ENCODE measurements at regions not wholly inside any gene's neighbourhood (a gene's known extent, or its start where the extent isn't known, plus 50 kb on each side); places are given as distances from the start of the nearest gene placed in this dataset.

DNA sequence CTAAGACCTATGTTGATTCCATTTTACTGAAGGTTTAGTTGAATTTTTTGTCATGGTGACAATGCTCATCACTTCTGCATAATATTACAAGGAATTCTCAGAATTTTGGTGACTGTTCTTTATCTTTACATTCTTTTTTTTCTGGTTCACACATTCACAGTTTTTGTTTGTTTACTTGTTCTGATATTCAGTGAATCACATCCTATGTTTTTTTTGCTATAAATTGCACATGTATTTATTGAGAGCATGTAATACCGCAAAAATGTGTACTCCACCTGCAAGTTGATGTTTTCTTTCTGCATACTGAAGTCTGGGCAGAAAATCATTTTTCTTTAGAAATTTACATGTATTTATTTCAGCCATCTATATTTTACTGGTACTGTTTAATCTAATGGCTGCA is 261.9 kb upstream of the CDH10 start:
- Histone ChIP-seq H3K9ac (ENCODE audit: low read length) (no peak overlapping the region), H3K4me3 (ENCODE audit: low read length) (no peak overlapping the region), H3K4me1 (ENCODE audit: control insufficient read depth, low read depth, low read length) (no peaks in the 10 kb centered on the region), H3K27ac (ENCODE audit: low read length) (no peak overlapping the region), H3K9me3 (ENCODE audit: control insufficient read depth, low read depth, low read length) (no peaks in the 10 kb centered on the region), H3K36me3 (ENCODE audit: control insufficient read depth, low read depth, low read length) (no peaks in the 10 kb centered on the region), H3K27me3 (ENCODE audit: control insufficient read depth, insufficient read depth, low read length) (no peaks in the 10 kb centered on the region)

DNA sequence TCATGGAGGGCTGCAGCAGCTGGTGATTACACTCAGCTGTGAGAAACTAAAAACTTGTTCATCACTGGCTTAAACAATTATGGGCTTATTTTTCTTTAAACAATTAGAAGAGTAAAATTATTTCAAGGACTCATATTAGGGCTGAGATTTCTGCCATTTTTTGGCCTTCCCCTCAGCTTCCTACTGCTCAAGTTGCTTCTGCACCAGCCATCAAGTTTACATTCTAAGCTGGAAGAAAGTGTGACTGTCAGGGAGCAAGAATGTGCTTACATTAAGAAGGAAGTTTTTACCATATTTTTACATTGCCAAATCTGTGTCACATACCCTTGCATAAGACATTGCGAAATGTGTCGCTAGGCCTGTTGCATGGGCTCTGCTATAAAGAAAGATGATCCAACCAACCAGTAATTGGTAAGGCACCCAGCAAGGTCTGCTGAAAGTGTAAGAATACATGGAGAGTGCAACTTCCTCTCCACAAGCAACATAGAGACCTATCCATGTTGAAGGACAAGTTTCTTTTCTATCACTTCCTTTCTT is 260.3 kb upstream of the CDH10 start:
- no peaks in the 10 kb centered on the region for H3K9me3 ChIP-seq (ENCODE audit: control insufficient read depth, low read depth, low read length)
- H3K36me3 ChIP-seq (ENCODE audit: control insufficient read depth, low read depth, low read length): no peaks in the 10 kb centered on the region
- no peaks in the 10 kb centered on the region for H3K4me1 ChIP-seq (ENCODE audit: control insufficient read depth, low read depth, low read length)
- no peak overlapping the region for H3K4me3 ChIP-seq (ENCODE audit: low read length)
- H3K27me3 ChIP-seq (ENCODE audit: control insufficient read depth, insufficient read depth, low read length): no peaks in the 10 kb centered on the region
- H3K27ac ChIP-seq (ENCODE audit: low read length): no peak overlapping the region
- no peak overlapping the region for H3K9ac ChIP-seq (ENCODE audit: low read length)

DNA sequence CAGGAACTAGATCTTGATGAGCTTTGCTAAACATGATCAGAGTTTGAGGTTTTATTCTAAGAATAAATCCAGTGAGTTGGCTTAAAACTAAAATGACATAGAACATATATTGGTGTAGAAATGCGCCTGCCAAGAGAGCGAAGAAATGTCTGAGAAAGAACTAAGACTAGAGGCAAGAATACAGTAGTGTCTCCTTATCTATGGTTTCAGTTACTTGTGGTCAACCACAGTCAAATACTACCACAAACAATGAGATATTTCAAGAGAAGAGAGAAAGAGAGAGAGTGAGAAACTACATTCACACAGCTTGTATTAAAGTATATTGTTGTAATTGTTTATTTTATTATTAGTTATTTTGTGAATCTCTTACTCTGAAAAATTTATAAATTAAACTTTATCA is 254.4 kb upstream of the CDH10 start:
- no peaks in the 10 kb centered on the region for H3K4me1 ChIP-seq (ENCODE audit: control insufficient read depth, low read depth, low read length)
- H3K9me3 ChIP-seq (ENCODE audit: control insufficient read depth, low read depth, low read length): no peaks in the 10 kb centered on the region
- no peaks in the 10 kb centered on the region for H3K27me3 ChIP-seq (ENCODE audit: control insufficient read depth, insufficient read depth, low read length)
- H3K27ac ChIP-seq (ENCODE audit: low read length): no peak overlapping the region
- no peaks in the 10 kb centered on the region for H3K36me3 ChIP-seq (ENCODE audit: control insufficient read depth, low read depth, low read length)
- H3K9ac ChIP-seq (ENCODE audit: low read length): no peak overlapping the region
- H3K4me3 ChIP-seq (ENCODE audit: low read length): no peak overlapping the region

DNA sequence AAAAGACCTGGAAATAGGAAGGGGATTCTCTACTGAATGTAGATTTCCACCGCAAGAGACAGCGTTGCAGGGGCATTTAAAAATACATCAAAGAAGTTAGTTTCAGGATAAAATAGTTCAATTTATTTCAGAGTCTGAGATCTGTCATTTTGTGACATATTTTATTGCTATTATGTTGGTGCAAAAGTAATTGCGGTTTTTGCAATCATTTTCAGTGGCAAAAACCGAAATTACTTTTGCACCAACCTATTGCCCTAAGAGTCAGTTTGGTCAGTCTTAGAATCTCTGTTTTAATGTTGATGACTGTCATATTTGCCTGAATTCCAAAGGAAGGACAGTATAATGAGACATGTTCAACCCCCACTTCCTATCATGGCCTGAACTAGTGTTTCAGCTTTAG is 219.5 kb upstream of the CDH10 start:
- no peak overlapping the region for H3K4me3 ChIP-seq (ENCODE audit: low read length)

DNA sequence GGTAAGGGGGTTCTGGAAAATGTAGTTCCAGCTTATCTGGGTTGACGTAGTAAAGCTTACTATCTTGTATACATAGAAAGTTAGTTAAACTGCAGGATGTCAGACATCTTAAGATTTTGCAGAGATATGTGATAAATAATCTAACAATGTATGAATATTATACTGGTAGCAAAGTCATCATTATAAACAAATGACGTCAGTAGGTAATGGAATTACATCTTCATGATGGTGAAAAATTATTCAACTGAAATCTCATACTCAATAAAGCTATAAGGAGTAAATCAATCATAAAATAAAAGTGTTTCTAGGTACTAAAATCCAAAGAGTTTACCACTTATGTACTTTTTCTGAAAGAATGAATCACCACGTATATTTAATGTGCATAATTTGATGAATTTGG is 217.3 kb upstream of the CDH10 start:
- Histone ChIP-seq H3K27ac (ENCODE audit: low read length) (no peak overlapping the region), H3K9me3 (ENCODE audit: control insufficient read depth, low read depth, low read length) (no peaks in the 10 kb centered on the region), H3K4me3 (ENCODE audit: low read length) (no peak overlapping the region), H3K4me1 (ENCODE audit: control insufficient read depth, low read depth, low read length) (peaks cover 3% of the 10 kb centered on the region), H3K9ac (ENCODE audit: low read length) (no peak overlapping the region), H3K36me3 (ENCODE audit: control insufficient read depth, low read depth, low read length) (no peaks in the 10 kb centered on the region), H3K27me3 (ENCODE audit: control insufficient read depth, insufficient read depth, low read length) (no peaks in the 10 kb centered on the region)

More for the DNA sequence above, 219.5 kb upstream of the CDH10 start:
- Histone ChIP-seq H3K27me3 (ENCODE audit: control insufficient read depth, insufficient read depth, low read length) (no peaks in the 10 kb centered on the region), H3K9me3 (ENCODE audit: control insufficient read depth, low read depth, low read length) (no peaks in the 10 kb centered on the region), H3K27ac (ENCODE audit: low read length) (no peak overlapping the region), H3K36me3 (ENCODE audit: control insufficient read depth, low read depth, low read length) (no peaks in the 10 kb centered on the region), H3K4me1 (ENCODE audit: control insufficient read depth, low read depth, low read length) (peaks cover under 1% of the 10 kb centered on the region), H3K9ac (ENCODE audit: low read length) (no peak overlapping the region)

DNA sequence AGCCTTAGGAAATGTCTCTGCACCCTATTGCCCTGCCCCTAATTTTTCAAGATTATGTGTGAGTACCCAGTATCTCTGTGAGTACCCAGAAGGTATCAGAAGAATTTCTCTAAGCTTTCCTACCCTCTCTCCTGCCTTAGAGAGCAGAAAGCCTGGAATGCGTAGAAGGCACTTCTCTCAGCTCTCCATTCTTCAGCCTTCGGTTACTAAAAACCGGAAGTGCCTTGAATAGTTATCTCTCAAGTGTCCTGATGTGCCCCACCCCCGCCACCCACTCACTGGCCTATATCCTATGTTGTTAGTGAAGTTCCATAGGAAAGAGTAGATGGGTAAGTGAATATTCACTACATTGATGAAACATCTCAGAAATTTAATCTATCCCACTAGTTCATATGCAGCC is 210.7 kb upstream of the CDH10 start:
- Histone ChIP-seq H3K4me3 (ENCODE audit: low read length) (no peak overlapping the region), H3K4me1 (ENCODE audit: control insufficient read depth, low read depth, low read length) (peaks cover 8% of the 10 kb centered on the region), H3K9me3 (ENCODE audit: control insufficient read depth, low read depth, low read length) (no peaks in the 10 kb centered on the region), H3K27ac (ENCODE audit: low read length) (no peak overlapping the region), H3K36me3 (ENCODE audit: control insufficient read depth, low read depth, low read length) (no peaks in the 10 kb centered on the region), H3K9ac (ENCODE audit: low read length) (no peak overlapping the region), H3K27me3 (ENCODE audit: control insufficient read depth, insufficient read depth, low read length) (no peaks in the 10 kb centered on the region)

DNA sequence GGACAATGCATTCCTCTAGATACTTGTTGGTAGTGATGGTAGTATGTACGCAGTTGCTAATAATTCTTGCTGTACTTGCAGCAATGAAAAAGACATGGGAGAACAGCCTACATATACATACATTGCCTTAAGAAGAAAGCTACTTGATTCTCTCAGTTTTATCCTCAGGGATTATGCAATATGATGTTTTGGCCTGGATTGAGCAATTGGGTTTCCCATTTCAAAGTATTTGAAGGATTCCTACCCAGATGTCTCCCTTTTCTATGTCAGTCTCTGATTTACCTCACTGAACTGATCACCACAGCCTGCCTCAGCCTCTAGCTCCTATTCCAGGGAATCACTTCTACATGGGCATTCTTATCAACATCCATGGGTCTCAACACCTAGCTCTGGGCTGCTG is 210.1 kb upstream of the CDH10 start:
- H3K36me3 ChIP-seq (ENCODE audit: control insufficient read depth, low read depth, low read length): no peaks in the 10 kb centered on the region
- H3K4me1 ChIP-seq (ENCODE audit: control insufficient read depth, low read depth, low read length): peaks cover 12% of the 10 kb centered on the region
- no peaks in the 10 kb centered on the region for H3K9me3 ChIP-seq (ENCODE audit: control insufficient read depth, low read depth, low read length)
- no peak overlapping the region for H3K27ac ChIP-seq (ENCODE audit: low read length)
- H3K4me3 ChIP-seq (ENCODE audit: low read length): no peak overlapping the region
- H3K27me3 ChIP-seq (ENCODE audit: control insufficient read depth, insufficient read depth, low read length): no peaks in the 10 kb centered on the region
- no peak overlapping the region for H3K9ac ChIP-seq (ENCODE audit: low read length)

DNA sequence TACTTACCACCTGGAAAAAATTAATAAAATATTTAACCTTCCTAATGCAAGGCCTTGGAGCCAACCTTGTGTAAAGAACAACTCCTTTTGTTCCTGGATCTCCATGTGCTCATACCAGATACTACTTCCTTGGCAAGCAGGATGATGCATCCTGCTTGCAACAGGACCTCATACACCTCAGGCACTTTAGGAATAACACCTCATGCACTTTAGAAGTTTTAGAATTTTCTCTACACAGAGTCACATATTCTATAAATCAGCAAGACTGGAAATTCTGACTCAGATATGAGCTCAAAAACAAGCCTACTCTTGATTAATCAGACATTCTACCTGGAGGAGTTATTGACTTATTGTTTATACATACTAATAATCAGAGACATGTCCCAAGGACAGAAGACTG is 209.6 kb upstream of the CDH10 start:
- no peak overlapping the region for H3K4me3 ChIP-seq (ENCODE audit: low read length)
- H3K9me3 ChIP-seq (ENCODE audit: control insufficient read depth, low read depth, low read length): no peaks in the 10 kb centered on the region
- no peak overlapping the region for H3K9ac ChIP-seq (ENCODE audit: low read length)
- H3K27me3 ChIP-seq (ENCODE audit: control insufficient read depth, insufficient read depth, low read length): no peaks in the 10 kb centered on the region
- peaks cover 14% of the 10 kb centered on the region for H3K4me1 ChIP-seq (ENCODE audit: control insufficient read depth, low read depth, low read length)
- H3K36me3 ChIP-seq (ENCODE audit: control insufficient read depth, low read depth, low read length): no peaks in the 10 kb centered on the region
- no peak overlapping the region for H3K27ac ChIP-seq (ENCODE audit: low read length)

DNA sequence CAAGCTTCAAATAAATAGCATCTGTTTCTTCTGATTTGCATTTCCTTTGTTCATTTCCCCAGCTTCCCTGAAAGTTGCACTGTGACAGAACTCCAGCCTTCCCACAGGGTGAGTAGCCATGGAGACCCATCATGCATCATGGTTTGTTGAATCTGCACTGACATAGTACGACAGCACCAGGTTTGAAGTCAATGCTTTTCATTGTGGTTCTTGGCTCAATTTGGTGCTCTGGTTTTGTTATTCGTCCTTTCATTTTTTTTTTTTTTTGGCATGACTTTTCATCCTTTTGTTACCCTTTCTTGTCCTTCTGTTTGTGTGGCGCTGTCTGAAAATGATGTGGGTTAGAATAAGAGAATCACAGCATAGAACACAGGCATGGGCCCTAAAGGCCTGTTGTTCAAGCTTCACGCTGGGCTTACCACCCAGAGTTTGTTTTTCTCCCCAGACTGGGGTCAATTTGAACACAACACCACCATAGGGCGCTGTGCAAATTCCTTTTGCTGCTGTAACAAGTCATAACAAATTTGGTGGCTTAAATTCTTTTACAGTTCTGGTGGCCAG is 206.2 kb upstream of the CDH10 start:
- H3K36me3 ChIP-seq (ENCODE audit: control insufficient read depth, low read depth, low read length): no peaks in the 10 kb centered on the region
- H3K9me3 ChIP-seq (ENCODE audit: control insufficient read depth, low read depth, low read length): no peaks in the 10 kb centered on the region
- H3K27me3 ChIP-seq (ENCODE audit: control insufficient read depth, insufficient read depth, low read length): no peaks in the 10 kb centered on the region
- H3K9ac ChIP-seq (ENCODE audit: low read length): no peak overlapping the region
- H3K27ac ChIP-seq (ENCODE audit: low read length): no peak overlapping the region
- H3K4me3 ChIP-seq (ENCODE audit: low read length): no peak overlapping the region
- peaks cover 19% of the 10 kb centered on the region for H3K4me1 ChIP-seq (ENCODE audit: control insufficient read depth, low read depth, low read length)

DNA sequence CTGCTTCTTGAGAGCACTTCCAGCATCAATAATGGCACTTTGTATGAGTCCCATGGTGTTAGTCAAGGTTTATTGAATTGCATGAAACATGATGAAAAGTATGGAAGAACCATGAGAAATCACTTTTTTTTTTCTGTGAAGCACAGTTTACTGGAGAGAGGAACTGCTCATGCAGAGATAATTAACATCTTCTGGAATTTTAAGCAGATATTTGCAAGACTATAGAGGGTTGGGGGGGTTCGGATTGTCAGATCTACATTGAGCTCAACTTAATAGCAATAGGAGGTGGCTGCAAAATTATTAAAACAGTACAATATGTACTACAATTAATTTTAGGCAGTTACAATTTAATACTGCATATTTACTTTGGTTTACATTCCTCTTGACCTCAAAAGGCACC is 204.4 kb upstream of the CDH10 start:
- H3K9ac ChIP-seq (ENCODE audit: low read length): no peak overlapping the region
- H3K36me3 ChIP-seq (ENCODE audit: control insufficient read depth, low read depth, low read length): no peaks in the 10 kb centered on the region
- peaks cover 19% of the 10 kb centered on the region for H3K4me1 ChIP-seq (ENCODE audit: control insufficient read depth, low read depth, low read length)
- no peak overlapping the region for H3K4me3 ChIP-seq (ENCODE audit: low read length)
- H3K27ac ChIP-seq (ENCODE audit: low read length): no peak overlapping the region
- no peaks in the 10 kb centered on the region for H3K27me3 ChIP-seq (ENCODE audit: control insufficient read depth, insufficient read depth, low read length)
- no peaks in the 10 kb centered on the region for H3K9me3 ChIP-seq (ENCODE audit: control insufficient read depth, low read depth, low read length)

DNA sequence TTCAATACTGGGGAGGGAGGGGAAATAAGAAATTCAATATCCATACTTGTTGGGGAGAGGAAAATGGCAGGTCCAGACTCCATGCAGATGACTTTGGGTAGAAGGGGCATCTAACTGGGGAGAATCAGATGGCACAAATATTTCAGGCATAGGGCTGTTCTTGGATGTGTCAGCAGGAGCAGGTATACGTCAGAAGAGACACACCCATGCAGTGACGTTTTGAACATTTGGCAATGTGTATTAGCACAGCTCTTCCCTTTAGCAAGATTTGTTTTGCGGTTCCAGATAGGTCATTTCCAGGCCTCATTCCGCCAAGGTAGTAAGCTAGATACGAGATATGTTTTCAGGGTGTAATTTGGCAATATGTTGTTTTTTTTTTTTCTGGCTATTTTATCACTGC is 187.2 kb upstream of the CDH10 start:
- Histone ChIP-seq H3K27me3 (ENCODE audit: control insufficient read depth, insufficient read depth, low read length) (no peaks in the 10 kb centered on the region), H3K36me3 (ENCODE audit: control insufficient read depth, low read depth, low read length) (no peaks in the 10 kb centered on the region), H3K9ac (ENCODE audit: low read length) (no peak overlapping the region), H3K9me3 (ENCODE audit: control insufficient read depth, low read depth, low read length) (no peaks in the 10 kb centered on the region), H3K4me3 (ENCODE audit: low read length) (no peak overlapping the region), H3K27ac (ENCODE audit: low read length) (no peak overlapping the region), H3K4me1 (ENCODE audit: control insufficient read depth, low read depth, low read length) (no peaks in the 10 kb centered on the region)

DNA sequence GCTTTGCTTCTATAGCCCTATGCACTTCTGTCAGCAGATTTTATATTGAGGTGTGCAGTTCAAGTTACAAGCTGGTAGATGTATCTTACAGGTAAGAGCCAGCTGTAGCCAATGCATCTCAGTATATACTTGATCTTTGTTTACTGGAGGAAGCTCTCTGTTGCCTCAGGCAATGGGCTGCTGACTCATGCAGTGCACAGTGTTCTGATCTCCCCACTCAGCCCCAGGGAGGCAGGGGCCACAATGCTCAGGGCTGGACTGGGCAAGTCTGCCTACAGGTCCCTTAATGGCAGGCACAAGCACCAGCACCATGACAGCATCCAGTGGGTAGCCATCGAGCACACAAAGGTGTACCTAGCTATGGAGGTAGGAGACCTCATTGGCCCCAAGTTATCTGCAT is 178.8 kb upstream of the CDH10 start:
- Histone ChIP-seq H3K9ac (ENCODE audit: low read length) (no peak overlapping the region), H3K27ac (ENCODE audit: low read length) (no peak overlapping the region), H3K27me3 (ENCODE audit: control insufficient read depth, insufficient read depth, low read length) (no peaks in the 10 kb centered on the region), H3K4me3 (ENCODE audit: low read length) (no peak overlapping the region), H3K9me3 (ENCODE audit: control insufficient read depth, low read depth, low read length) (no peaks in the 10 kb centered on the region), H3K36me3 (ENCODE audit: control insufficient read depth, low read depth, low read length) (no peaks in the 10 kb centered on the region), H3K4me1 (ENCODE audit: control insufficient read depth, low read depth, low read length) (no peaks in the 10 kb centered on the region)
